ENCODE measurements at regions not wholly inside any gene's neighbourhood (a gene's known extent, or its start where the extent isn't known, plus 50 kb on each side); places are given as distances from the start of the nearest gene placed in this dataset.

GRCh38 chr1:90314533-90314932 lies 319.6 kb downstream of the ZNF326 start:
- no peak for DNase-seq (ENCODE audit: low read depth)
- H3K4me3 ChIP-seq (ENCODE audit: low read length): no peak overlapping the region
- TF ChIP-seq, protein P1, sequence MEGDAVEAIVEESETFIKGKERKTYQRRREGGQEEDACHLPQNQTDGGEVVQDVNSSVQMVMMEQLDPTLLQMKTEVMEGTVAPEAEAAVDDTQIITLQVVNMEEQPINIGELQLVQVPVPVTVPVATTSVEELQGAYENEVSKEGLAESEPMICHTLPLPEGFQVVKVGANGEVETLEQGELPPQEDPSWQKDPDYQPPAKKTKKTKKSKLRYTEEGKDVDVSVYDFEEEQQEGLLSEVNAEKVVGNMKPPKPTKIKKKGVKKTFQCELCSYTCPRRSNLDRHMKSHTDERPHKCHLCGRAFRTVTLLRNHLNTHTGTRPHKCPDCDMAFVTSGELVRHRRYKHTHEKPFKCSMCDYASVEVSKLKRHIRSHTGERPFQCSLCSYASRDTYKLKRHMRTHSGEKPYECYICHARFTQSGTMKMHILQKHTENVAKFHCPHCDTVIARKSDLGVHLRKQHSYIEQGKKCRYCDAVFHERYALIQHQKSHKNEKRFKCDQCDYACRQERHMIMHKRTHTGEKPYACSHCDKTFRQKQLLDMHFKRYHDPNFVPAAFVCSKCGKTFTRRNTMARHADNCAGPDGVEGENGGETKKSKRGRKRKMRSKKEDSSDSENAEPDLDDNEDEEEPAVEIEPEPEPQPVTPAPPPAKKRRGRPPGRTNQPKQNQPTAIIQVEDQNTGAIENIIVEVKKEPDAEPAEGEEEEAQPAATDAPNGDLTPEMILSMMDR (IDR thresholded peaks at IDR 0.05; ENCODE audit: insufficient read depth, low read depth, low read length, missing control alignments): no peak

DNA sequence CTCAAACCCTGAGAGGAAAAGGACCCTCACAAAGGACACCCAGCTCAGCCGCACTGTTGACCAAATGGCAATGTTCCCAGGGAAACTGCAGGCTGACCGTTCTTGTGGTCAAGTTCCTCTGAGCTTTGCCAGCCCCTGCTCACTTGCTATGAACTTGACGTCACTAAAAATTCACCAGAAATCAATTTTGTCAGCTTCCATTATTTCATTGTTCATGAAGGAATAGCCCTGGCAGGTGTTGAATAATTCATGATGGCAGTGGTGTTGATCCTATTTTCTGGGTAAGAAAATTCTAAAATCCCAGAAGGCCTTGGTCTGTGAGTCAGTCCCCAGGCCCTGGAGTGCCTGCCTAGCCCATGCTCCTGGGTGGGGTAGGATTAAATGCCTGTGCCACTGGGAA lies 318.9 kb downstream of the ZNF326 start:
- no peak for DNase-seq (ENCODE audit: low read depth)
- TF ChIP-seq, protein P1 (IDR thresholded peaks at IDR 0.05; ENCODE audit: insufficient read depth, low read depth, low read length, missing control alignments): no peak
- no peak overlapping the region for H3K4me3 ChIP-seq (ENCODE audit: low read length)

DNA sequence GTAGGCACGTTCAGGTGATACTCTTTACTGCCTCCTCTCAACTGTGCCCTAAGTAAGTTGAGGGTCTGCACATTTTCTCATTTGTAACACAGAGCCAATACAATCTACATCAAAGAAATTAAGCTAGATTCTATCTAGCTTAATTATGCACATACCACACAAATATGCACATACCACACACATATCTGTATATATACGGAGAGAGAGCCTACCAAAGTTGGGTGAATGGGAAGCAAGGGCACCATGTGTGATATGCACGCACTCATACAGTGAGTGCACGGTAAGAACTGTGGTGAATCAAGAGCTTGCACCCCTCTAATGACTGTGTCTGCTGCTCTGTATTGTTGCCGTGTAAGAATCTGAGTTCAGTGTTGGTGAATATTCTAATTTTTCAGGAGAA lies 314.9 kb downstream of the ZNF326 start:
- DNase-seq (ENCODE audit: low read depth): no peak
- TF ChIP-seq, protein P1 (IDR thresholded peaks at IDR 0.05; ENCODE audit: insufficient read depth, low read depth, low read length, missing control alignments): no peak
- no peak overlapping the region for H3K4me3 ChIP-seq (ENCODE audit: low read length)

DNA sequence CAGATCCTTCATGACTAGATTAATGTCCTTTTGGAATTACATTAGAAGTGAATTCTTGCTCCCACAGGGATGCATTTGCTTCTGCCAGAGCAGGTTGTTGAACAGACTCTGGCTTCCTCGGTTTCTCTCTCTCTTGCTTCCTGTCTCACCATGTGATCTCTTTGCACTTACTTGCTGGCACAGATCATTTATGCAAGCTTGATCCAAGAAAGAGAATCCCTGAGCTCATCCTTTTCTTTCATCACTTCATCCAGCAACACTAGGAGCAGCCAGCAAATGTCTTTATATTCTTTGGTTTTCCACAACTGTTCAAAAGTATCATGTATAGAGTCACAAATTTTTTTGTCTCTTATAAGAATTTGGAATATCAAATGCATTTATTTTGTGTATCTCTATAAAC lies 313.5 kb downstream of the ZNF326 start:
- DNase-seq (ENCODE audit: low read depth): no peak
- H3K4me3 ChIP-seq (ENCODE audit: low read length): no peak overlapping the region
- TF ChIP-seq, protein P1 (IDR thresholded peaks at IDR 0.05; ENCODE audit: insufficient read depth, low read depth, low read length, missing control alignments): no peak

DNA sequence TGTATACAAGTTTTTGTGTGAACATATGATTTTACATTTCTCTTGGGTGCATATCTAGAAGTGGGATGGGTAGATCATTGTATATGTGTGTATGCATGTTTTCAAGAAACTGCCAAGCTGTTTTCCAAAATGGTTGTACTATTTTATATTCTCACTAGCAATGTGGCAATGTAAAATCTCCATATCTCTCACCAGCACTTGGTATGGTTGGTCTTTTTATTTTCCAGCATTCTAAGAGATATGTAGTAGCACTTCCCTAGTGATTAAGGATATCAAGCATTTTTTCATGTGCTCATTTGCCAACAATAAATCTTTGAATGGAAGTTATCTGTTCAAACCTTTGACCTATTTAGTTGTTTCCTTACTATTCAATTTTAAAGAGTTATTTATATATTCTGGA lies 310.7 kb downstream of the ZNF326 start:
- DNase-seq (ENCODE audit: low read depth): no peak
- TF ChIP-seq, protein P1 (IDR thresholded peaks at IDR 0.05; ENCODE audit: insufficient read depth, low read depth, low read length, missing control alignments): no peak
- no peak overlapping the region for H3K4me3 ChIP-seq (ENCODE audit: low read length)

- DNase-seq (ENCODE audit: low read depth): no peak
- TF ChIP-seq, protein P1 (IDR thresholded peaks at IDR 0.05; ENCODE audit: insufficient read depth, low read depth, low read length, missing control alignments): no peak
Observed at GRCh38 chr1:90296327-90296726, 301.4 kb downstream of the ZNF326 start.

GRCh38 chr1:90295534-90295933 lies 300.6 kb downstream of the ZNF326 start:
- TF ChIP-seq, protein P1 (IDR thresholded peaks at IDR 0.05; ENCODE audit: insufficient read depth, low read depth, low read length, missing control alignments): no peak
- no peak for DNase-seq (ENCODE audit: low read depth)
- no peak overlapping the region for H3K4me3 ChIP-seq (ENCODE audit: low read length)

More at GRCh38 chr1:90296327-90296726, 301.4 kb downstream of the ZNF326 start:
- no peak overlapping the region for H3K4me3 ChIP-seq (ENCODE audit: low read length)

Data from epithelial cell of esophagus (primary cell).